ENCODE measurements at regions not wholly inside any gene's neighbourhood (a gene's known extent, or its start where the extent isn't known, plus 50 kb on each side); places are given as distances from the start of the nearest gene placed in this dataset.

- TF ChIP-seq, protein P1, sequence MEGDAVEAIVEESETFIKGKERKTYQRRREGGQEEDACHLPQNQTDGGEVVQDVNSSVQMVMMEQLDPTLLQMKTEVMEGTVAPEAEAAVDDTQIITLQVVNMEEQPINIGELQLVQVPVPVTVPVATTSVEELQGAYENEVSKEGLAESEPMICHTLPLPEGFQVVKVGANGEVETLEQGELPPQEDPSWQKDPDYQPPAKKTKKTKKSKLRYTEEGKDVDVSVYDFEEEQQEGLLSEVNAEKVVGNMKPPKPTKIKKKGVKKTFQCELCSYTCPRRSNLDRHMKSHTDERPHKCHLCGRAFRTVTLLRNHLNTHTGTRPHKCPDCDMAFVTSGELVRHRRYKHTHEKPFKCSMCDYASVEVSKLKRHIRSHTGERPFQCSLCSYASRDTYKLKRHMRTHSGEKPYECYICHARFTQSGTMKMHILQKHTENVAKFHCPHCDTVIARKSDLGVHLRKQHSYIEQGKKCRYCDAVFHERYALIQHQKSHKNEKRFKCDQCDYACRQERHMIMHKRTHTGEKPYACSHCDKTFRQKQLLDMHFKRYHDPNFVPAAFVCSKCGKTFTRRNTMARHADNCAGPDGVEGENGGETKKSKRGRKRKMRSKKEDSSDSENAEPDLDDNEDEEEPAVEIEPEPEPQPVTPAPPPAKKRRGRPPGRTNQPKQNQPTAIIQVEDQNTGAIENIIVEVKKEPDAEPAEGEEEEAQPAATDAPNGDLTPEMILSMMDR (IDR thresholded peaks at IDR 0.05; ENCODE audit: insufficient read depth, low read depth, low read length), result no peak
- TF ChIP-seq EZH2 (IDR thresholded peaks at IDR 0.05; ENCODE audit: insufficient read depth, low read length), result no peak
Measured at GRCh38 chr3:163011596-163011995, 1515.0 kb downstream of the OTOL1 start.
